GM19328 (cell line): ENCODE measurements at regions not wholly inside any gene's neighbourhood (a gene's known extent, or its start where the extent isn't known, plus 50 kb on each side); places are given as distances from the start of the nearest gene placed in this dataset.
"Not testable (repeated sequence)": the region's sequence is repeated elsewhere in the genome, so short reads cannot be mapped to it uniquely, and the experiment has no call there.

ENCODE experiments used
- ATAC-seq: cut with Tn5 transposase; IDR thresholded peaks from one replicate; pipeline ENCODE4 v1.9.1; 2021; ENCODE audit warnings: mild to moderate bottlenecking, moderate library complexity; ENCODE audit not compliant: unreplicated experiment

- ATAC-seq: no peak
These were observed 83.3 kb upstream of the SIRPA start for GRCh38 chr20:1811621-1812498.

DNA sequence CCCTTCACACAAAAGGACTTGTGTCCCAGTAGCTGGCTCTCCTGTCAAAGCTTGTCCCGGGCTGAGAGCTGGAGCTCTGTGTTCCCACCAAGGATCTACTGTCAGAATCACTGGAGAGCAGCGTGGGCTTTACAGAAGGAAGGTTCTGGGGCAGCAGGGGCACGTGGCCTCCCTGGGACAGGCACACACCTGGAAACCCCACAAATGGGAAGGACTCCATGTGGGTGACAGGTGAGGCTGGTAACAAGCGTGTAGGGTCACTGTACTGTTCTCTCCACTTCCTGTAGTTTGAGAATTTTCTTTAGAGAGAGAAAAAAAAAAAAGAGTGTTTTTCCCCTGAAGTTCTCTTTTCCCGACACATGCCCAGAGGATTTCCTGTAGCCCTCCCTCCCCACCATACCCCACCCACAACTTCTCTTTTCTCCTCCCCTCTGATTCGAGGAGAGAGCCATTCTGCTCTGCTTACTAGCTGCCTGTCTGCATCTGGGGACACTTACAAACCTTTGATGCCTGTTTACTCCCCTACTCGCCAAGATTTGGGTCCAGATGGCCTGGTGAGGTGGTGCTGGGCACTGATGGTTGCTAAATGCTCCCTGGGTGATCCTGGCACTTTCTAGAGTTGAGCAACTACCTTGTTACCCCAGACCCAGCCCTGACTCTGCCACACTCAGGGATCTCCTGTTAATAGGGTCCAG is 84.1 kb upstream of the SIRPA start:
- ATAC-seq: no peak

DNA sequence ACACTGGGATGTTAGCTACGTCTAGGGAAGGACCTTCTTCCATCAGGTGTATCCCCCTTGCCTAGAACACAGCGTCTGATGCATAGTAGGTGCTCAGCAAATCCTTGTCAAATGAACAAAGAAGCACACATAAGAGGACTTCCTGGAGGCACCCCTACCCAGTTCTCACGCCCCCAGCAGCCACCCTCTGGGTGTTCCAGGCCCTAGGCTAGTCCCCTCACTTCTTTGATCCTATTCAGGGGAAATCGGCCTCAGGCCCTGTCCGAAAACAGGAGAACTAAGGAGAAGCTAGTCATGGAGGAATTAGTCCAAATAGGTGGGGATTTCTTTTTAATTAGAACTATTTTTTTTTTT is 84.7 kb upstream of the SIRPA start:
- ATAC-seq: no peak

DNA sequence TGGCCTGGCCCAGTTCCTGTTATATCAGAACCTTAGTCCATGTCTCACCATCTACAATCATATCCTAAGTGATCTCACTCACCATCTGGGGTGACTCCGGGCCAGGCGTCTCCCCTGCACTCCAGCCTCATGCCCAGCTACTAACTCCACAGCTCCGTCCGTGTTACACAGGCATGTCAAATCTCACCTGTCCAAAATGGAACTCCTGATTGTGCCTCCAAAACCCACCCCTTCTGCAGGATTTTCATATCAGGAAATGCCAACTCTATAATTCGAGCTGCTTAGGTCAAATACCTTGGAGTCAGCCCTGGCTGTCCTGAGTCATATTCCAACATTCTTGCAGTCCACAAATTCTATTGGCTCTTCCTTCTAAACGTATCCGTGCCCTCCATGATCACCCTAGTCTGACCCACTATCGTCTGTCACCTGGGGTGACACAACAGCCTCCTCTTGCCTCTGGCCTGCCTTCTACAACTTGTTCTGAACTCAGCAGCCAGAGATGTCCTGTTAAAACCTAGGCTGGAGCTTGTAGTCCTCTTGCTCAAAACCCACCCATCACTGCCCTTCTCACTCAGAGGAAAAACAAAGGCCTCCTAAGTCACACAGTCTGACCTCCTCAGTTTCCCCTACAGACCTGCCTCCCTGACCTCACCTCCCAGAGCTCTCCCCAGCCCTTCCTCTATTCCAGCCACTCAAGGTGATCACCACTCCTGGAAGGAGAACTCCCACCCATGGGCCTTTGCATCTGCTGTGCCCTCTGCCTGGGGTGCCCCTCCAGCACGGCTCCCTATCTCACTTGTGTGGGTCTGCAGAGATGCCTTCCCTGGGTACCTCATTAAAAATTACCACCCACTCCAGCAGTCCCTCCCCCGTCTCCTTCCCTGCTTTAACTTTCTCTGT is 85.3 kb upstream of the SIRPA start:
- ATAC-seq: no peak

DNA sequence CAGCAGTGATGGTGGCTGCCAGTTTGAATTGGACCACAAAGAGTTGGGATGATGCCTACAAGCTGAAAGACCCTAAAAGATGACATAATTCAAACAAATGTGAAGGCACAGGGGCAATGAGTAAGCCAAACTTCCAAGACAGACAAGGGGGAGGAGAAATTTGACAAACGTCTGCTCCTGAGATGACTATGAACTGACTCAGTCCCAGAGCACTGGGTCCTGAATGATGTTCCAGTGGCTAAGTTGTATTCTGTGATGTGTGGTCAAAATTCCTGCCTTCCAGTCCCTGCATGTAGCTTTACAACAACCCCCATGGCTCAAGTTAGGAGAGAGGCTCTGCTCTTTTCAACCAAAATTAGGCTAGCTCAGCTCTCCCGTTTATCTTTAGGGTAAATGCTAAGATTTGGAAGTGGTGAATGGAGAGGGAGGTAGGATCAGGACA is 86.1 kb upstream of the SIRPA start:
- ATAC-seq: no peak

DNA sequence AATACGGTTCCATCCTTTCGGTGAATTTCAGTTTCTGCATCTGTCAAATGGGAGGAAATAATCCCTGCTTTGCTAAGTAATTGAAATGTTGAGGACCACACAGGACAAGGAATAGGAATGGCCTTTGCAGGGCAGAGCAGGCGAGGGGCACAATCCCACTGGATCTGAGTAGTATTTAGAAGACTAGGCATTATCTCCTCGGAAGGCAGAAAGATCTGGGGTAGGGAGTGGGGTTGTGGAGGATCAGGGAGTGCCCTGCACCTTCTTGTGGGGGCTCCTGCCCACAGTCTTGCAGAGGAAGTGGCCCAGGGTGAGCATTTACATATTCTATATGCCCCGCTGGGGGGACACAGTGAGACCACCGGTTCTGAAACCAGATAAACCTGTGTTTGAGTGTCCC is 87.1 kb upstream of the SIRPA start:
- no peak for ATAC-seq

GRCh38 chr20:1807394-1807793 is 87.8 kb upstream of the SIRPA start:
- no peak for ATAC-seq

GRCh38 chr20:1806456-1806855 is 88.8 kb upstream of the SIRPA start:
- ATAC-seq: no peak

- no peak for ATAC-seq
These were observed 89.4 kb upstream of the SIRPA start for GRCh38 chr20:1805816-1806215.

- ATAC-seq: no peak
These were observed 90.0 kb upstream of the SIRPA start for GRCh38 chr20:1805161-1805581.

DNA sequence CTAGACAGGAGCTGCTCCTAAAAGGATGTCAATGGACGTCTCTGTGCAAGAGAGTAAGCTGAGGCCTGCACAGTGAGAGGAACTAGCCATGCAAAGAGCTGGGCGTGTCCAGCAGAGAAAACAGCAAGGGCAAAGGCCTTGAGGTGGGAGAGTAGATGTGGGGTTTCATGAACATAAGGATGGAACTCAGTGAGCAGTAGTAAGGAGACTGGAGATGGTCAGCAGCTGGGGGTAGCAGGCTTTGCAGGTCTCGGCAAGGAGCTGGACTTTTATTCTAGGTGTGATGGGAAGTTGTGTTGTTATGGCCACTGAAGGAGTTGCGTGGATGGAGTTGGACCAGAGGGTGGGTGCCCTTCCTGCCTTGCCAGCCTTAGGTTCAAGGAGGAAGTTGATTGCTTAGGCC is 90.7 kb upstream of the SIRPA start:
- no peak for ATAC-seq

- ATAC-seq: no peak
These were observed 91.2 kb upstream of the SIRPA start for GRCh38 chr20:1803932-1804501.

DNA sequence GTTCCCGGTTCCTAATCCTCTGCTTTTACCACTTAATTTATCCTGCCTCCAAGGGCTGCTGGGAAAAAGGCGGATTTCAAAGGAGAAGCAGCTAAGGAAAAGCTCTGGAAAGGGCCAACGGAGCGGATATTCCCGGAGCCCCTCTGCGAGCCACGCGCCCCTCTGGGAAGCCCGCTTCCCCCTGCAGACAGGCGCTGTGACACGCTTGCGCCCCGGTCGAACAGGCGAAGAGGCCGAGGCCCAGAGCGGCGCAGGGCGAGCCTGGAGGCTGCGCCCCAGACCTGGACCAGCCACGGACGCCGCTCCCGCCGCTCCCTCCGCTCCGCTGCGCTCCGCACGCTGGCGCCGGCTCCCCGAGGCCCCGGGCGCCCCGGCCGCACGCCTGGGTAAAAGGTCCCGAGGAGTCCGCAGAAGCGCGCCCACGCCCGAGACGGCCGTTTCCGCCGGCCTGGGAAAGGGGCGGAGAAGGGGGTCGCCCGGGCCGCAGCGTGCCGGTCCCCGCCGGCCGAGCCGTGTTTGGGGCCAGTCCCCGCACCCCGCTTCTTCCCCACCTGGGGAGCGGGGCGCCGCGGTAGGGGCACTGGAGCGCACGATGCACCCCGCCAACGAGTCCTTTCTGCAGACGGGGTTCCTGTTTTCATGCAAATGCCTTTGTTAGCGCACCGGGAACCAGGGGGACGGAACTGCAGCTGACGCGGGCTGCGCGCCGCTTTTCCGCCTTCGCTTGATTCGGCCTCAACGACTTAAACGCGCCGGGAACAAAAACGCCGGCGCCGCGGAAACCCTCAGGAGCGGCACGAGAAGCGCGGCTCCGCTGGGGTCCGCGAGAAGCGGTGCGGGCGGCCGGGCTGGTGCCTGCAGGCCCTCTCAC is 91.9 kb upstream of the SIRPA start:
- ATAC-seq: no peak

- ATAC-seq: no peak
These were observed 92.7 kb upstream of the SIRPA start for GRCh38 chr20:1802385-1803060.

- no peak for ATAC-seq
These were observed 93.3 kb upstream of the SIRPA start for GRCh38 chr20:1801929-1802306.

DNA sequence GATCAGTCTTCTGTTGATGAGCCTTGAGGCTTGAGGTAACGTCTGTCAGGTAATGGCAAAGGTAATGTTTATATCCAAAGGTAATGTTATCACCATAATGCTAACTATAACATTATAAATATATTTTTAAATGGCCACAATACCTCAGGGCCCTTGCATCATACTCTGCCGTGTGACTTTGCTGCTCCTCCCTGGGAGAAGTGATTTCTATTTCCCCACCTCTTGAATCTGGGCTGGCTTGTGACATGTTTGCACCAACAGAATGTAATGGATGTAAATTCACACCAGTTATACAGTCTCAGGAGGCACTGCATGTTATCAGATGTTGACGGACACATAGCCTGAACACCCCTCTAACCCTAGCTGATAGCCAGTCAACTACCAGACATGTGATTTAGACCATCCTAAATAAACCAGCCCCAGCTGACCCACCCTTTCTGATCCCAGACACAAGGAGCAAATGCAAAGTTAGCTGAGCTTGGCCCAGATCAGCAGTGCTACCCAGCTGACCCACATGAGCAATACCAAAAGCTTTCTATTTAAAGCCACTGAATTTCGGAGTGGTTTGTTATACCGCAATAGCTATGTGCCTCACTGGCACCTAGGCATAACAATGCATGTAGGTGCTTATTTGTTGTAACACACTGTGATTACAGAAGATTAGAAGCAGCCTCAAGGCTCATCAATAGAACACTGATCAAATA is 93.8 kb upstream of the SIRPA start:
- no peak for ATAC-seq

DNA sequence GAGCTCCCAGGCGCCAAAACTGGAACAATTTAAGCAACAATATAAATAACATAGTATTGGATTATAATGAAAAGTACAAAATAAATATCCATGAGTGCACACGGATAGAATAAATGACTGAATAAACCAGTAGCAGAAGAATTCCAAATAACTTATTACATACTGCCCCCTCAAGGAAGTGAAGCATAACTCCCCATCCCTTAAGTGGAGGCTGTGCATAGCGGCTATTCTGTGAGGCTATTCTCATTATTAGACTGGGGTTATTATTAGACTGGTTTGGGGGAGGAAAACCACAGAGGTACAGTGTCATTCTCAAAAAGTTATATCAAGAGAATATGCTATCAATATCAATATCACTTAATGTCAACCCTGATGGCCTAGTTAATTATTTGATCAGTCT is 94.4 kb upstream of the SIRPA start:
- ATAC-seq: no peak

- ATAC-seq: no peak
These were observed 95.0 kb upstream of the SIRPA start for GRCh38 chr20:1800180-1800579.

DNA sequence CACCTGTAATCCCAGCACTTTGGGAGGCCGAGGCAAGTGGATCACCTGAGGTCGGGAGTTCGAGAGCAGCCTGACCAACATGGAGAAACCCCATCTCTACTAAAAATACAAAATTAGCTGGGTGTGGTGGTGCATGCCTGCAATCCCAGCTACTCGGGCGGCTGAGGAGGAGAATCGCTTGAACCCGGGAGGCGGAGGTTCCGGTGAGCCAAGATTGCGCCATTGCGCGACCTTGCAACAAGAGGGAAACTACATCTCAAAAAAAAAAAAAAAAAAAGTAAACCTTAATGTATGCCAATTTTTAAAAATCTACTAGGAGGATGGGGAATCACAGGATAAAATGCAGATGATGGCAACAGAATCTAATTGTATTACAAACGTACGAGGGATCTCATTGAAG is 95.5 kb upstream of the SIRPA start:
- not testable (repeated sequence) for ATAC-seq
